Chondrocyte (in vitro differentiated cells): ENCODE measurements at regions not wholly inside any gene's neighbourhood (a gene's known extent, or its start where the extent isn't known, plus 50 kb on each side); places are given as distances from the start of the nearest gene placed in this dataset.

Experiments
- DNase-seq: peaks from one replicate; pipeline ENCODE4 v3.0.0; 2021; ENCODE audit warnings: mixed read lengths, low spot score
- H3K27ac Mint-ChIP-seq: one replicate; pipeline ENCODE4 v1.8.0; 2021; ENCODE audit warnings: mild to moderate bottlenecking, moderate library complexity, mixed read lengths; ENCODE audit not compliant: unreplicated experiment
- H3K27me3 Mint-ChIP-seq: 2 replicates; pipeline ENCODE4 v1.8.0; 2021; ENCODE audit warnings: low read depth, mixed read lengths
- H3K36me3 Mint-ChIP-seq: 2 replicates; pipeline ENCODE4 v1.8.0; 2021; ENCODE audit warnings: low read depth, mixed read lengths
- H3K4me1 Mint-ChIP-seq: 2 replicates; pipeline ENCODE4 v1.8.0; 2021; ENCODE audit warnings: low read depth, mild to moderate bottlenecking, mixed read lengths
- H3K4me3 Mint-ChIP-seq: one replicate; pipeline ENCODE4 v1.8.0; 2021; ENCODE audit warnings: mild to moderate bottlenecking, moderate library complexity, mixed read lengths; ENCODE audit not compliant: unreplicated experiment
- H3K9me3 Mint-ChIP-seq: 2 replicates; pipeline ENCODE4 v1.8.0; 2021; ENCODE audit warnings: low read depth, mixed read lengths
- TF ChIP-seq, protein P1 (sequence below): fragments of 200-600 bp; sonication (generic); IDR thresholded peaks from 2 replicates; pipeline ENCODE4 v1.5.0; 2021; ENCODE audit warnings: antibody characterized with exemption, mild to moderate bottlenecking, moderate library complexity

DNA sequence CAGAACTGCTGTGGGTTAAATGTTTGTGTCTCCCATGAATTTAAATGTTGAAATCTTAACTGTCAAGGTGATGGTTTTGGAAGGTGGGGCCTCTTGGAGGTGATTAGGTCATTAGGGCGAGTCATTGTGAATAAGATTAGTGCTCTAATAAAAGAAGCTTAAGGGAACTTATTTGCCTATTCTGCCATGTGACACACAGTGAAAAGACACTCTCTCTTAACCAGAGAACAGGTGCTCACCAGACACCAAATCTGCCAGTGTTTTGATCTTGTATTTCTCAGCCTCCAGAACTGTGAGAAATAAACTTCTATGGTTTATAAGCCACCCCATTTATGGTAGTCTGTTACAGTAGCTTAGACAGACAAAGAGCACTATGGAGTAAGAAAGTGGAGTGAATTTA, 117.9 kb upstream of the SV2C start:
- TF ChIP-seq, protein P1, sequence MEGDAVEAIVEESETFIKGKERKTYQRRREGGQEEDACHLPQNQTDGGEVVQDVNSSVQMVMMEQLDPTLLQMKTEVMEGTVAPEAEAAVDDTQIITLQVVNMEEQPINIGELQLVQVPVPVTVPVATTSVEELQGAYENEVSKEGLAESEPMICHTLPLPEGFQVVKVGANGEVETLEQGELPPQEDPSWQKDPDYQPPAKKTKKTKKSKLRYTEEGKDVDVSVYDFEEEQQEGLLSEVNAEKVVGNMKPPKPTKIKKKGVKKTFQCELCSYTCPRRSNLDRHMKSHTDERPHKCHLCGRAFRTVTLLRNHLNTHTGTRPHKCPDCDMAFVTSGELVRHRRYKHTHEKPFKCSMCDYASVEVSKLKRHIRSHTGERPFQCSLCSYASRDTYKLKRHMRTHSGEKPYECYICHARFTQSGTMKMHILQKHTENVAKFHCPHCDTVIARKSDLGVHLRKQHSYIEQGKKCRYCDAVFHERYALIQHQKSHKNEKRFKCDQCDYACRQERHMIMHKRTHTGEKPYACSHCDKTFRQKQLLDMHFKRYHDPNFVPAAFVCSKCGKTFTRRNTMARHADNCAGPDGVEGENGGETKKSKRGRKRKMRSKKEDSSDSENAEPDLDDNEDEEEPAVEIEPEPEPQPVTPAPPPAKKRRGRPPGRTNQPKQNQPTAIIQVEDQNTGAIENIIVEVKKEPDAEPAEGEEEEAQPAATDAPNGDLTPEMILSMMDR, result no peak
- DNase-seq, result no peak
- H3K27ac Mint-ChIP-seq, result no peak overlapping the region
- H3K4me3 Mint-ChIP-seq, result no peak overlapping the region
- peaks cover 1% of the 10 kb centered on the region for H3K36me3 Mint-ChIP-seq
- peaks cover 3% of the 10 kb centered on the region for H3K27me3 Mint-ChIP-seq
- H3K9me3 Mint-ChIP-seq, result peaks cover 18% of the 10 kb centered on the region
- no peaks in the 10 kb centered on the region for H3K4me1 Mint-ChIP-seq

DNA sequence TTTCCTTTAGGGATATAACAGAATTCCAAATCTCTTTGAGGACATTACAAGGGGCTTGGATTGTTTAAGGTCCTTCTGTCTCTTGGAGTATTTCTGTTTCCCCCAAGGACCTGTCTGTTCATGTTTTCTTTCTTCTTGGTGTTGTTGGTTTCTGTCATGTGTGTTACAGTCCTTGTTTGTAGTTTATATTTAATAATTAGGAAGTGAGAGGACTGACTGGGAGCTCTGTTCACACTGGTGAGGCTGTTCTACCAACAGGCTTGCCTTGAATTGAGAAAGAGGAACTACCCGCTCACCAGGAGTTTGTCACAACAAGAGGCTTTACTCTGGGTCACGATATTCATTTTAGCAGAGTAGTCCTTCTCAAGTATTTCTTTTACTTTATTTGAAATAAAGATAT, 119.2 kb upstream of the SV2C start:
- H3K27ac Mint-ChIP-seq, result no peak overlapping the region
- H3K27me3 Mint-ChIP-seq, result peaks cover 5% of the 10 kb centered on the region
- H3K4me1 Mint-ChIP-seq, result no peaks in the 10 kb centered on the region
- H3K9me3 Mint-ChIP-seq, result peaks cover 7% of the 10 kb centered on the region
- no peak overlapping the region for H3K4me3 Mint-ChIP-seq
- H3K36me3 Mint-ChIP-seq, result peaks cover 1% of the 10 kb centered on the region
- no peak for DNase-seq
- TF ChIP-seq, protein P1, result no peak

DNA sequence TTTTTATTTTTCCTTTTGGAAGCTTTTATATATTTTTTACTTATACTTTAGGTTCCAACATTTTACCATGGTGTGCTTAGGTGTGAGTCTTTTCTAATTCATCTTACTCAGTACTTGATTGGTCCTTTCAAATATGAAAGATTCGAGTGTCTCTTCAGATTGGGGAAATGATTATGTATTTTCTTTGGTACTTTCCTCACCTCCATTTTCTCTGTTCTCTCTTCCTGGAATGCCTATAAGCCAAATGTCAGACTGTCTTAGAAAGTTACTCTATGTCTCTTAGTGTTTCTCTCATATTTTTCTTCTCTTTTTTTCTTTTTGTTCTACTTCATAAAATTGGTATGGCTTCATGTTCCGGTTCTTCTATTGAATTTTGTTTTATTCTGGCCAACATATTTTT, 119.6 kb upstream of the SV2C start:
- no peak for DNase-seq
- Mint-ChIP-seq H3K9me3 (peaks cover 5% of the 10 kb centered on the region), H3K36me3 (no peaks in the 10 kb centered on the region), H3K27me3 (peaks cover 6% of the 10 kb centered on the region), H3K4me3 (no peak overlapping the region), H3K4me1 (no peaks in the 10 kb centered on the region), H3K27ac (no peak overlapping the region)
- TF ChIP-seq, protein P1, result no peak

DNA sequence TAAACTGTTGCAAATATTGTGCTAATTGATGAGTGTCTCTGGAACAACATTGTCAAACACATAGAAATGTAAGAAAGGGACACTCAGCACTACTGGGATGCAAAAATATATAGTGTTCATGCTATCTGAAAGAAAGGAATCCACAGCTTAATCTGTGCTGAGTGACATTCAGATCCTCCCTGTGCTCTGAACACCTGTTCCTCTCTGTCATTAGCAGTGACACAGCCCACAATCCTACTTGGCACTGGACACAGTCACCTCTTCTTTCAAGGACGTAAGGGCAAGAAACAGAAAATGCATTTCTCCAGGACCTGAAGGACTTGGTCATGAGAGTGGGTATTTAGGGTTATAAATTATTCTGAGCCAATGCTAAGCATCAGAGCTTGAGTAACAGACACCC, 121.4 kb upstream of the SV2C start:
- Mint-ChIP-seq H3K4me1 (no peaks in the 10 kb centered on the region), H3K27me3 (peaks cover 7% of the 10 kb centered on the region), H3K4me3 (no peak overlapping the region), H3K27ac (no peak overlapping the region), H3K36me3 (no peaks in the 10 kb centered on the region), H3K9me3 (peaks cover 7% of the 10 kb centered on the region)
- TF ChIP-seq, protein P1, result no peak
- DNase-seq, result no peak

DNA sequence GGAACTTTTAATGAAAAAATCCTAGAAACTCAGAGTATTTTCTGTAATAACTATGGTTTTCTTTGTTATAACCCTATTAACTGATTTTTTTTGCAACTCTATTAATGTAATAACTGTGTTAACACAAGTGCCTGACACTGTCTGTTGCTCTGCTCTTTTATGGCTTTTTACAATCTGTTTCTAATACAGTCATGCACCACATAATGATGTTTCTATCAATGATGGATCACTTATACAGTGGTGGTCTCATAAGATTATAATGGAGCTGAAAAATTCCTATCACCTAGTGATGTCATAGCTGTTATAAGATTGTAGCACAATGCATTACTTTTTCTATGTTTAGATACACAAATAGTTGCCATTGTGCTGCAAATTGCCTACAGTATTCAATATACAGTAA, 123.1 kb upstream of the SV2C start:
- Mint-ChIP-seq H3K36me3 (no peaks in the 10 kb centered on the region), H3K27ac (no peak overlapping the region), H3K4me1 (no peaks in the 10 kb centered on the region), H3K9me3 (peaks cover 8% of the 10 kb centered on the region), H3K4me3 (no peak overlapping the region), H3K27me3 (peaks cover 7% of the 10 kb centered on the region)
- TF ChIP-seq, protein P1, result no peak
- DNase-seq, result no peak
